ENCODE measurements at regions not wholly inside any gene's neighbourhood (a gene's known extent, or its start where the extent isn't known, plus 50 kb on each side); places are given as distances from the start of the nearest gene placed in this dataset.

GRCh38 chr21:23488245-23488644 lies 2119.0 kb downstream of the MRPL39 start:
- no peak overlapping the region for H3K4me3 ChIP-seq
- H3K9me3 ChIP-seq: no peaks in the 10 kb centered on the region
- no peaks in the 10 kb centered on the region for H3K4me1 ChIP-seq (ENCODE audit: control insufficient read depth in 1 of 2, low read depth in 2 of 2)
- no peak overlapping the region for H3K27ac ChIP-seq
- no peak for TF ChIP-seq CTCF (IDR thresholded peaks at IDR 0.05)
- DNase-seq (ENCODE audit: low spot score) (no peak), ATAC-seq (ENCODE audit: insufficient number of reproducible peaks, low FRiP score, low read depth) (no peak)
- H3K27me3 ChIP-seq (replicated peaks; ENCODE audit: insufficient read depth): no peaks in the 10 kb centered on the region
- H3K36me3 ChIP-seq: no peaks in the 10 kb centered on the region

- Histone ChIP-seq H3K4me3 (no peak overlapping the region), H3K9me3 (no peaks in the 10 kb centered on the region), H3K4me1 (ENCODE audit: control insufficient read depth in 1 of 2, low read depth in 2 of 2) (no peaks in the 10 kb centered on the region), H3K36me3 (no peaks in the 10 kb centered on the region), H3K27me3 (replicated peaks; ENCODE audit: insufficient read depth) (no peaks in the 10 kb centered on the region), H3K27ac (no peak overlapping the region)
- ATAC-seq (ENCODE audit: insufficient number of reproducible peaks, low FRiP score, low read depth) (no peak), DNase-seq (ENCODE audit: low spot score) (no peak)
- TF ChIP-seq CTCF (IDR thresholded peaks at IDR 0.05): no peak
Measured at GRCh38 chr21:23480591-23481270, 2126.6 kb downstream of the MRPL39 start.

GRCh38 chr21:23478381-23478780 lies 2128.9 kb downstream of the MRPL39 start:
- Histone ChIP-seq H3K4me1 (ENCODE audit: control insufficient read depth in 1 of 2, low read depth in 2 of 2) (no peaks in the 10 kb centered on the region), H3K9me3 (no peaks in the 10 kb centered on the region), H3K4me3 (no peak overlapping the region), H3K36me3 (no peaks in the 10 kb centered on the region), H3K27me3 (replicated peaks; ENCODE audit: insufficient read depth) (no peaks in the 10 kb centered on the region), H3K27ac (no peak overlapping the region)
- no peak for ATAC-seq (ENCODE audit: insufficient number of reproducible peaks, low FRiP score, low read depth)
- no peak for TF ChIP-seq CTCF (IDR thresholded peaks at IDR 0.05)
- DNase-seq (ENCODE audit: low spot score): no peak

GRCh38 chr21:23475281-23476219 lies 2131.7 kb downstream of the MRPL39 start:
- H3K4me3 ChIP-seq: no peak overlapping the region
- no peaks in the 10 kb centered on the region for H3K4me1 ChIP-seq (ENCODE audit: control insufficient read depth in 1 of 2, low read depth in 2 of 2)
- H3K27me3 ChIP-seq (replicated peaks; ENCODE audit: insufficient read depth): no peaks in the 10 kb centered on the region
- DNase-seq (ENCODE audit: low spot score) (no peak), ATAC-seq (ENCODE audit: insufficient number of reproducible peaks, low FRiP score, low read depth) (no peak)
- no peaks in the 10 kb centered on the region for H3K9me3 ChIP-seq
- no peaks in the 10 kb centered on the region for H3K36me3 ChIP-seq
- H3K27ac ChIP-seq: no peak overlapping the region
- no peak for TF ChIP-seq CTCF (IDR thresholded peaks at IDR 0.05)

GRCh38 chr21:23471877-23472276 lies 2135.4 kb downstream of the MRPL39 start:
- no peak overlapping the region for H3K4me3 ChIP-seq
- no peaks in the 10 kb centered on the region for H3K36me3 ChIP-seq
- TF ChIP-seq CTCF (IDR thresholded peaks at IDR 0.05): no peak
- DNase-seq (ENCODE audit: low spot score): no peak
- H3K27ac ChIP-seq: no peak overlapping the region
- no peaks in the 10 kb centered on the region for H3K9me3 ChIP-seq
- H3K27me3 ChIP-seq (replicated peaks; ENCODE audit: insufficient read depth): no peaks in the 10 kb centered on the region
- ATAC-seq (ENCODE audit: insufficient number of reproducible peaks, low FRiP score, low read depth): no peak
- no peaks in the 10 kb centered on the region for H3K4me1 ChIP-seq (ENCODE audit: control insufficient read depth in 1 of 2, low read depth in 2 of 2)
